K562 (cell line): ENCODE measurements at regions not wholly inside any gene's neighbourhood (a gene's known extent, or its start where the extent isn't known, plus 50 kb on each side); places are given as distances from the start of the nearest gene placed in this dataset.

Source experiments
- ATAC-seq: fragments of 200-7000 bp; cut with Tn5 transposase; 3 replicates; pipeline ENCODE4 v1.9.1; 2020; ENCODE audit warnings: moderate library complexity
- BruUV-seq: library from RNA; stranded (reverse); fragments of 400-500 nt; replicated peaks from 2 replicates; lab custom pipeline; 2021; lab: Mats Ljungman, UMichigan
- CTCF ChIA-PET: fragments of 300-600 bp; formaldehyde crosslinking; extraction: SDS; loops from one replicate; lab custom pipeline; 2021; ENCODE audit warnings: low intra/inter-chr PET ratio; lab: Yijun Ruan, JAX
- POLR2A ChIA-PET: fragments of 300-600, 350-650 bp; sonication (Branson Sonifier 250); formaldehyde crosslinking; extraction: SDS; loops from one replicate; lab custom pipeline; 2021; ENCODE audit warnings: antibody characterized with exemption, inconsistent platforms; lab: Yijun Ruan, JAX
- DNase-seq, 4 experiments: peaks; one replicate each; pipeline versions ENCODE4 v3.0.0 to v3.0.0-alpha.2; 2011 to 2018; ENCODE audit warnings: low spot score in 3 of 4, mixed read lengths in 3 of 4; ENCODE audit errors: extremely low read depth in 1 of 4
- FAIRE-seq: peaks from 2 replicates; lab custom pipeline; 2011; peaks lifted over from hg19 to GRCh38; lab: Jason Lieb, UNC
- H2AFZ ChIP-seq: 2 replicates; pipeline ENCODE4 v1.6.0; 2011; ENCODE audit warnings: low read depth, low read length, control low read depth, inconsistent platforms
- H3K27ac ChIP-seq: fragments of 200-600 bp; 3 replicates; pipeline ENCODE4 v1.8.0; 2011; ENCODE audit warnings: low read depth, mild to moderate bottlenecking, control low read depth, inconsistent platforms, low read length, moderate library complexity, mixed read lengths; ENCODE audit errors: extremely low read depth
- H3K27me3 ChIP-seq, 2 experiments: fragments of 300-600 bp in 1 of 2; 2 replicates in 1 of 2; 3 replicates in 1 of 2; pipeline versions ENCODE4 v1.6.0 to v1.8.0; 2011; ENCODE audit warnings: inconsistent platforms in 2 of 2, low read length in 2 of 2, mild to moderate bottlenecking in 1 of 2, mixed read lengths in 1 of 2, moderate library complexity in 1 of 2; ENCODE audit not compliant: control insufficient read depth in 2 of 2, insufficient read depth in 2 of 2
- H3K36me3 ChIP-seq: fragments of 300-600 bp; 3 replicates; pipeline ENCODE4 v1.8.0; 2011; ENCODE audit warnings: mild to moderate bottlenecking, low read length, inconsistent platforms; ENCODE audit not compliant: control insufficient read depth, insufficient read depth
- H3K4me1 ChIP-seq, 2 experiments: fragments of 200-600 bp in 1 of 2; replicated peaks in 1 of 2; 2 replicates in 1 of 2; 3 replicates in 1 of 2; pipeline versions ENCODE4 v1.5.1 to v1.8.0; 2011; ENCODE audit warnings: inconsistent platforms in 2 of 2, low read length in 2 of 2, mild to moderate bottlenecking in 1 of 2, mixed read lengths in 1 of 2, moderate library complexity in 1 of 2; ENCODE audit not compliant: control insufficient read depth in 2 of 2, insufficient read depth in 2 of 2
- H3K4me2 ChIP-seq: 2 replicates; pipeline ENCODE4 v1.6.1; 2011; ENCODE audit warnings: low read length, control low read depth, inconsistent platforms, mixed read lengths; ENCODE audit not compliant: insufficient read depth
- H3K4me3 ChIP-seq: fragments of 200-600 bp; sonication (generic), shearing (Covaris generic); 2 replicates; pipeline ENCODE4 v1.5.1; 2016; ENCODE audit warnings: control low read depth, inconsistent platforms
- H3K79me2 ChIP-seq: fragments of 200-600 bp; 3 replicates; pipeline ENCODE4 v1.8.0; 2011; ENCODE audit warnings: low read length, inconsistent platforms; ENCODE audit not compliant: control insufficient read depth, insufficient read depth
- H3K9ac ChIP-seq, 2 experiments: 2 replicates each; pipeline versions ENCODE4 v1.6.0 to v1.6.1; 2011; ENCODE audit warnings: low read depth in 2 of 2, low read length in 2 of 2, control low read depth in 1 of 2, inconsistent platforms in 1 of 2, mild to moderate bottlenecking in 1 of 2, mixed read lengths in 1 of 2; ENCODE audit not compliant: insufficient read depth in 1 of 2
- H3K9me1 ChIP-seq: one replicate; pipeline ENCODE4 v1.6.0; 2011; ENCODE audit warnings: inconsistent platforms, mild to moderate bottlenecking, low read length, moderate library complexity; ENCODE audit not compliant: control insufficient read depth, insufficient read depth
- H3K9me3 ChIP-seq: replicated peaks from 2 replicates; pipeline ENCODE4 v1.5.1; 2011; ENCODE audit warnings: low read depth, low read length, inconsistent platforms; ENCODE audit not compliant: control insufficient read depth, insufficient read depth
- H4K20me1 ChIP-seq: replicated peaks from 2 replicates; pipeline ENCODE4 v1.6.1; 2011; ENCODE audit warnings: low read length, inconsistent platforms, mixed read lengths; ENCODE audit not compliant: control insufficient read depth, insufficient read depth
- GATAD2A ChIP-seq: fragments of 450-650 bp; IDR thresholded peaks from 2 replicates; pipeline ENCODE4 v1.6.1; 2017
- HMGN3 ChIP-seq: IDR thresholded peaks from 2 replicates; pipeline ENCODE4 v1.6.1; 2011; ENCODE audit warnings: borderline replicate concordance, low read depth, mild to moderate bottlenecking, mixed read lengths, low read length; ENCODE audit not compliant: insufficient read length; ENCODE audit errors: extremely low read depth
- PRMT5 ChIP-seq: sonication (generic); formaldehyde crosslinking; IDR thresholded peaks from 2 replicates; pipeline ENCODE4 v1.5.0; 2020; ENCODE audit warnings: missing genetic modification reagents
- PTTG1 ChIP-seq: fragments of 450-650 bp; IDR thresholded peaks from 2 replicates; pipeline ENCODE4 v1.6.1; 2016; ENCODE audit warnings: low read depth, mild to moderate bottlenecking, missing genetic modification characterization, missing compliant biosample characterization
- SMARCC2 ChIP-seq: fragments of 450-650 bp; IDR thresholded peaks from 2 replicates; pipeline ENCODE4 v1.6.1; 2017; ENCODE audit warnings: antibody characterized with exemption, moderate library complexity, mild to moderate bottlenecking, low read depth
- ZNF124 ChIP-seq: sonication (generic); formaldehyde crosslinking; IDR thresholded peaks from 2 replicates; pipeline ENCODE4 v1.8.1; 2022; ENCODE audit warnings: missing genetic modification reagents
- ZNF165 ChIP-seq: fragments of 250-450 bp; sonication (Bioruptor Pico); IDR thresholded peaks from 2 replicates; pipeline ENCODE4 v1.4.0; 2020; ENCODE audit warnings: borderline replicate concordance
- ZNF57 ChIP-seq: fragments of 450-650 bp; formaldehyde crosslinking; IDR thresholded peaks from 2 replicates; pipeline ENCODE4 v1.4.0; 2020; ENCODE audit warnings: mild to moderate bottlenecking, moderate library complexity
- WGBS: fragments of 100-300 bp; shearing (Covaris generic); methylation state at CpG from one replicate; pipeline ENCODE4 v1.1.6; 2016; ENCODE audit warnings: low coverage, mixed read lengths; ENCODE audit not compliant: insufficient coverage; ENCODE audit errors: missing lambda C conversion rate; 5-methylcytosine and 5-hydroxymethylcytosine counted together
- in situ Hi-C: fragments of 300-500 bp; cut with MboI; formaldehyde crosslinking; loops from 4 replicates; pipeline ENCODE4 v1.15.0; 2018; ENCODE audit warnings: inconsistent platforms, mixed read lengths
- intact Hi-C: fragments of 100-400 bp; cut with micrococcal nuclease; formaldehyde crosslinking; loops from 2 replicates; pipeline ENCODE4 v1.14.2; 2022
- TF ChIP-seq, protein P1 (sequence below): sonication (generic); formaldehyde crosslinking; IDR thresholded peaks from 2 replicates; pipeline ENCODE4 v1.9.0; 2022; ENCODE audit warnings: mild to moderate bottlenecking, missing genetic modification reagents

DNA sequence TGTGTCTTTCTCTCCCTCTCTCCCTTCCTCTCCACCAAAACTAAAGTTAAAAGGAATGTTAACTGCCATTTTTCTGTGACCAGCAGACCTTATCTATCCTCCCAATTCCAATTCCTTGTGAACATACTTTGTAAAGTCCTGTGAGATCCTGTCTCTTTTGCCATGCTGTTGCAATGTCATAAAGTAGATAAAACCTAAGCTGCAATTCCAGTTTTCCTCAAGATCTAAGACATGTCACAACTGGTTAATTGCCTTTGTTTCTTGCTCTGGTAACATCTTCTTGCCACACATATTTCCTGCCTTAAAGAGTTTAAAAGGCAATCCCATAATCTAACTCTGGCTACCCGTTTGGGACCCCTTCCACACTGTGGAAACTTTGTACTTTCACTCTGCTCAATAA is 188.7 kb downstream of the PYDC2 start:
- H2AFZ ChIP-seq, result no peak overlapping the region
- CTCF ChIA-PET, result no interaction called here
- no peaks in the 10 kb centered on the region for H3K4me1 ChIP-seq
- H3K4me3 ChIP-seq, result no peak overlapping the region
- H3K9me1 ChIP-seq, result no peaks in the 10 kb centered on the region
- ATAC-seq (no peak), DNase-seq (no peak), FAIRE-seq (no peak)
- H3K9me3 ChIP-seq, result no peaks in the 10 kb centered on the region; the same call in 1 of the 2 replicates
- POLR2A ChIA-PET, result no interaction called here
- H3K4me2 ChIP-seq, result no peak overlapping the region
- in situ Hi-C loops (no loop called here), intact Hi-C loops (no loop called here)
- TF ChIP-seq HMGN3, result no peak
- TF ChIP-seq, protein P1, sequence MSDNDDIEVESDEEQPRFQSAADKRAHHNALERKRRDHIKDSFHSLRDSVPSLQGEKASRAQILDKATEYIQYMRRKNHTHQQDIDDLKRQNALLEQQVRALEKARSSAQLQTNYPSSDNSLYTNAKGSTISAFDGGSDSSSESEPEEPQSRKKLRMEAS (CRISPR knock-in tag), result no peak
- no peak for TF ChIP-seq PTTG1 (tag)
- TF ChIP-seq PRMT5 (CRISPR knock-in tag), result no peak
- no peak for TF ChIP-seq ZNF165
- TF ChIP-seq ZNF57, result no peak
- TF ChIP-seq SMARCC2, result no peak
- TF ChIP-seq ZNF124 (CRISPR knock-in tag), result no peak
- TF ChIP-seq GATAD2A, result no peak
- no peak overlapping the region for H3K27ac ChIP-seq
- no peaks in the 10 kb centered on the region for H3K79me2 ChIP-seq
- no TSS peak for BruUV-seq
- no peaks in the 10 kb centered on the region for H3K36me3 ChIP-seq
- H3K9ac ChIP-seq, result no peak overlapping the region
- H4K20me1 ChIP-seq, result no peaks in the 10 kb centered on the region
- no peaks in the 10 kb centered on the region for H3K27me3 ChIP-seq
- 0% methylated on average over 1 of the region's 1 CpG for WGBS
